ENCODE measurements at regions not wholly inside any gene's neighbourhood (a gene's known extent, or its start where the extent isn't known, plus 50 kb on each side); places are given as distances from the start of the nearest gene placed in this dataset.

GRCh38 chr9:110049699-110050450 lies 158.1 kb downstream of the C9orf152 start:
- BruUV-seq (replicated peaks) = no TSS peak
- H3K9ac ChIP-seq (ENCODE audit: low read length) = peak overlapping the region; percentile 98
- H3K4me1 ChIP-seq (ENCODE audit: insufficient read depth, low read length) = peaks cover 14% of the 10 kb centered on the region
- no peaks in the 10 kb centered on the region for H3F3A ChIP-seq (ENCODE audit: low read length, unreplicated experiment)
- peak overlapping the region; percentile 89 for H3K4me2 ChIP-seq (ENCODE audit: low read length)
- peak overlapping the region; percentile 99 for H3K4me3 ChIP-seq (ENCODE audit: low read length)
- peak; percentile 30 for DNase-seq
- ChIA-PET CTCF (interaction anchor here (0.9 kb wide), 1 partner anchor 147 kb away, joined by 7 read pairs; no protein-coding TSS in a partner anchor), POLR2A (ENCODE audit: unreplicated experiment) (interaction anchor here (1.1 kb wide), 1 partner anchor 138 kb away, joined by 4 read pairs; no protein-coding TSS in a partner anchor)
- intact Hi-C loops (cut with micrococcal nuclease) = loop anchor here (2.0 kb wide), 3 partner anchors 63 to 137 kb away; no protein-coding TSS in a partner anchor
- ATAC-seq = peak; percentile 36
- peak overlapping the region; percentile 65 for H3K27ac ChIP-seq (ENCODE audit: low read length)
- H4K20me1 ChIP-seq (ENCODE audit: low read length) = peaks cover 23% of the 10 kb centered on the region; the same call in 1 of the 2 replicates
- peak overlapping the region; percentile 85 for H2AFZ ChIP-seq (ENCODE audit: low read length)
- no peaks in the 10 kb centered on the region for H3K27me3 ChIP-seq (ENCODE audit: low read length)
- no peaks in the 10 kb centered on the region for H3K9me2 ChIP-seq (replicated peaks; ENCODE audit: low read length)
- peaks cover 62% of the 10 kb centered on the region for H3K79me2 ChIP-seq (ENCODE audit: low read length)
- no peaks in the 10 kb centered on the region for H3K9me3 ChIP-seq (ENCODE audit: low read length)
- H3K36me3 ChIP-seq (ENCODE audit: low read depth, low read length) = no peaks in the 10 kb centered on the region
- TF ChIP-seq EZH2 (IDR thresholded peaks at IDR 0.05; ENCODE audit: low read length, unreplicated experiment) (no peak), CTCF (conservative IDR thresholded peaks at IDR 0.05; ENCODE audit: low read depth, low read length) (no peak), EZH2phosphoT487 (IDR thresholded peaks at IDR 0.05; ENCODE audit: borderline replicate concordance, low read length) (no peak)

- BruUV-seq (replicated peaks) = no TSS peak
- no peaks in the 10 kb centered on the region for H3K9me2 ChIP-seq (replicated peaks; ENCODE audit: low read length)
- H3K36me3 ChIP-seq (ENCODE audit: low read depth, low read length) = no peaks in the 10 kb centered on the region
- H2AFZ ChIP-seq (ENCODE audit: low read length) = no peak overlapping the region
- H3K4me2 ChIP-seq (ENCODE audit: low read length) = peak overlapping the region; percentile 89
- H3K4me3 ChIP-seq (ENCODE audit: low read length) = peak overlapping the region; percentile 99
- H3K79me2 ChIP-seq (ENCODE audit: low read length) = peaks cover 71% of the 10 kb centered on the region
- peak overlapping the region; percentile 98; the same call in 1 of the 2 replicates for H3K9ac ChIP-seq (ENCODE audit: low read length)
- no peaks in the 10 kb centered on the region for H3K9me3 ChIP-seq (ENCODE audit: low read length)
- intact Hi-C loops (cut with micrococcal nuclease) = loop anchor here (2.0 kb wide), 2 partner anchors 64 to 138 kb away; no protein-coding TSS in a partner anchor
- H4K20me1 ChIP-seq (ENCODE audit: low read length) = peaks cover 29% of the 10 kb centered on the region; the same call in 1 of the 2 replicates
- H3K4me1 ChIP-seq (ENCODE audit: insufficient read depth, low read length) = peaks cover 14% of the 10 kb centered on the region
- DNase-seq = peak; percentile 90
- H3K27me3 ChIP-seq (ENCODE audit: low read length) = no peaks in the 10 kb centered on the region
- POLR2A ChIA-PET (ENCODE audit: unreplicated experiment) = interaction anchor here (0.6 kb wide), 1 partner anchor 19 kb away, joined by 4 read pairs; no protein-coding TSS in a partner anchor
- no peaks in the 10 kb centered on the region for H3F3A ChIP-seq (ENCODE audit: low read length, unreplicated experiment)
- CTCF ChIA-PET = no interaction called here
- peak overlapping the region; percentile 65 for H3K27ac ChIP-seq (ENCODE audit: low read length)
- TF ChIP-seq CTCF (conservative IDR thresholded peaks at IDR 0.05; ENCODE audit: low read depth, low read length) (no peak), EZH2phosphoT487 (IDR thresholded peaks at IDR 0.05; ENCODE audit: borderline replicate concordance, low read length) (no peak), EZH2 (IDR thresholded peaks at IDR 0.05; ENCODE audit: low read length, unreplicated experiment) (no peak)
- ATAC-seq = peak; percentile 38
Measured at GRCh38 chr9:110050925-110051355, 157.0 kb downstream of the C9orf152 start.

Measured in PC-3 (cell line).